ENCODE measurements at regions not wholly inside any gene's neighbourhood (a gene's known extent, or its start where the extent isn't known, plus 50 kb on each side); places are given as distances from the start of the nearest gene placed in this dataset.
"Not testable (repeated sequence)": the region's sequence is repeated elsewhere in the genome, so short reads cannot be mapped to it uniquely, and the experiment has no call there.

DNA sequence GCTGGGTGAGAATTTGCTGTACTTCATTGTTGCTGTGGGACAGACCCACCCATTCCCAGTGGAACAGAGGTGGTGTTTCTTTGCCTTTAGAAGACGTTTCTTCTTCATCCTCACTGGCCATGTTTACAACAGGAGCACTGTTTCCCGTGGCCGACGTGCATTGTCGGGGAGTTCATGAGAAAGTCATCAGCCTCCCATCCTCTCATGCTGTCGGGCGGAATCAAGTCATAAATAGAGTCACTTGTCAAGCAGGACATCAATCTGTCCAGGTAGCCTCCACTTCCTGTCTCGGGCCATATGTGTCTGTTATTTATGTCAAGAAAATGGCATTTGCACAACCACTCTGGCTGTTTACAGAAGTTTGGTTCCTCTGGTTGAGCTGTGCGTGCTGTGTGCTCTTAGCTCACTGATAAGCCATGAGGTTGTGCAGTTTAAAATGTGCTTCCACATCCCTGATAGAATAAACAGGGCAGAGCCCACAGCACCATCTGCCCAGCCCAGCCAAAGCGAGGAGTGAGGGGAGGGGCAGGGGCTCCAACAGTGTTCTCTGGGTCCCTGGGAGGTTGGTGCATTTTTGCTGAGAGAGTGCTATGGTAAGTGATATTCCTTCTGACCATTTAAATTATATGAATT is 401.9 kb upstream of the IRX2 start:
- intact Hi-C loops (cut with DNase I) = no loop called here
- H3K36me3 ChIP-seq (ENCODE audit: insufficient read depth in 1 of 2, low read depth in 1 of 2) = no peaks in the 10 kb centered on the region
- H3K4me1 ChIP-seq = no peaks in the 10 kb centered on the region
- no peak overlapping the region for H3K4me3 ChIP-seq
- no peak overlapping the region for H3K27ac ChIP-seq
- H3K9me3 ChIP-seq = no peaks in the 10 kb centered on the region
- DNase-seq = no peak
- 48 to 62% (median 60%) methylated on average over 10 of the region's 10 CpGs for WGBS, 3 donors
- H3K27me3 ChIP-seq (ENCODE audit: insufficient read depth in 3 of 3, low read length in 2 of 3) = peaks cover 0 to 5% (median 0%) of the 10 kb centered on the region in 3 donors
- ATAC-seq = no peak
- TF ChIP-seq, protein P1, sequence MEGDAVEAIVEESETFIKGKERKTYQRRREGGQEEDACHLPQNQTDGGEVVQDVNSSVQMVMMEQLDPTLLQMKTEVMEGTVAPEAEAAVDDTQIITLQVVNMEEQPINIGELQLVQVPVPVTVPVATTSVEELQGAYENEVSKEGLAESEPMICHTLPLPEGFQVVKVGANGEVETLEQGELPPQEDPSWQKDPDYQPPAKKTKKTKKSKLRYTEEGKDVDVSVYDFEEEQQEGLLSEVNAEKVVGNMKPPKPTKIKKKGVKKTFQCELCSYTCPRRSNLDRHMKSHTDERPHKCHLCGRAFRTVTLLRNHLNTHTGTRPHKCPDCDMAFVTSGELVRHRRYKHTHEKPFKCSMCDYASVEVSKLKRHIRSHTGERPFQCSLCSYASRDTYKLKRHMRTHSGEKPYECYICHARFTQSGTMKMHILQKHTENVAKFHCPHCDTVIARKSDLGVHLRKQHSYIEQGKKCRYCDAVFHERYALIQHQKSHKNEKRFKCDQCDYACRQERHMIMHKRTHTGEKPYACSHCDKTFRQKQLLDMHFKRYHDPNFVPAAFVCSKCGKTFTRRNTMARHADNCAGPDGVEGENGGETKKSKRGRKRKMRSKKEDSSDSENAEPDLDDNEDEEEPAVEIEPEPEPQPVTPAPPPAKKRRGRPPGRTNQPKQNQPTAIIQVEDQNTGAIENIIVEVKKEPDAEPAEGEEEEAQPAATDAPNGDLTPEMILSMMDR (IDR thresholded peaks at IDR 0.05) = no peak

GRCh38 chr5:3149899-3150298 is 398.4 kb upstream of the IRX2 start:
- Histone ChIP-seq H3K4me1 (no peaks in the 10 kb centered on the region), H3K36me3 (ENCODE audit: insufficient read depth in 1 of 2, low read depth in 1 of 2) (no peaks in the 10 kb centered on the region), H3K9me3 (no peaks in the 10 kb centered on the region), H3K4me3 (no peak overlapping the region), H3K27ac (no peak overlapping the region), H3K27me3 (ENCODE audit: insufficient read depth in 3 of 3, low read length in 2 of 3) (peaks cover 0 to 5% (median 0%) of the 10 kb centered on the region in 3 donors)
- 69 to 73% (median 73%) methylated on average over 9 of the region's 9 CpGs for whole genome bisulfite sequencing, 3 donors
- TF ChIP-seq, protein P1 (IDR thresholded peaks at IDR 0.05) = no peak
- intact Hi-C loops (cut with DNase I) = no loop called here
- no peak for DNase-seq
- ATAC-seq = no peak

GRCh38 chr5:3147405-3147804 is 395.9 kb upstream of the IRX2 start:
- ATAC-seq; H3K4me1 ChIP-seq; H3K27ac ChIP-seq; H3K36me3 ChIP-seq (ENCODE audit: insufficient read depth in 1 of 2, low read depth in 1 of 2); H3K4me3 ChIP-seq; H3K9me3 ChIP-seq; DNase-seq; intact Hi-C loops (cut with DNase I); H3K27me3 ChIP-seq (ENCODE audit: insufficient read depth in 3 of 3, low read length in 2 of 3): not testable (repeated sequence)
- WGBS, 3 donors = 91 to 94% (median 94%) methylated on average over 1 of the region's 1 CpG

- no peak overlapping the region for H3K4me3 ChIP-seq
- H3K36me3 ChIP-seq (ENCODE audit: insufficient read depth in 1 of 2, low read depth in 1 of 2) = no peaks in the 10 kb centered on the region
- ATAC-seq = no peak
- TF ChIP-seq, protein P1 (IDR thresholded peaks at IDR 0.05) = no peak
- WGBS, 3 donors = 57 to 61% (median 58%) methylated on average over 5 of the region's 5 CpGs
- DNase-seq = no peak
- intact Hi-C loops (cut with DNase I) = no loop called here
- H3K4me1 ChIP-seq = no peaks in the 10 kb centered on the region
- peaks cover 0 to 3% (median 0%) of the 10 kb centered on the region in 3 donors for H3K27me3 ChIP-seq (ENCODE audit: insufficient read depth in 3 of 3, low read length in 2 of 3)
- no peaks in the 10 kb centered on the region for H3K9me3 ChIP-seq
- no peak overlapping the region for H3K27ac ChIP-seq
These were observed 394.2 kb upstream of the IRX2 start for GRCh38 chr5:3145641-3146040.

GRCh38 chr5:3143382-3143781 is 391.9 kb upstream of the IRX2 start:
- WGBS, 3 donors = 90 to 93% (median 93%) methylated on average over 12 of the region's 12 CpGs
- H3K27ac ChIP-seq = no peak overlapping the region
- peaks cover 0 to 2% (median 0%) of the 10 kb centered on the region in 3 donors for H3K27me3 ChIP-seq (ENCODE audit: insufficient read depth in 3 of 3, low read length in 2 of 3)
- intact Hi-C loops (cut with DNase I) = no loop called here
- no peak for ATAC-seq
- H3K9me3 ChIP-seq = no peaks in the 10 kb centered on the region
- no peak overlapping the region for H3K4me3 ChIP-seq
- no peaks in the 10 kb centered on the region for H3K4me1 ChIP-seq
- H3K36me3 ChIP-seq (ENCODE audit: insufficient read depth in 1 of 2, low read depth in 1 of 2) = no peaks in the 10 kb centered on the region
- no peak for DNase-seq
- TF ChIP-seq, protein P1 (IDR thresholded peaks at IDR 0.05) = no peak

All from psoas muscle (tissue), 7 donors.